DMS53 treated with DMSO at 0.1 percent for 48 hours (cell line): ENCODE measurements at regions not wholly inside any gene's neighbourhood (a gene's known extent, or its start where the extent isn't known, plus 50 kb on each side); places are given as distances from the start of the nearest gene placed in this dataset.

Experiments
- DNase-seq: peaks from one replicate; lab custom pipeline; 2025; ENCODE audit not compliant: unreplicated experiment; lab: John Stamatoyannopoulos, UW

- peak; percentile 31 for DNase-seq
Observed at GRCh38 chr1:58861506-58861905, 77.7 kb upstream of the JUN start.

- DNase-seq = no peak
Observed at GRCh38 chr1:58862728-58863385, 79.0 kb upstream of the JUN start.

GRCh38 chr1:58864654-58865053, 80.8 kb upstream of the JUN start:
- DNase-seq = no peak

- DNase-seq = no peak
Observed at GRCh38 chr1:58866578-58866977, 82.7 kb upstream of the JUN start.

GRCh38 chr1:58869638-58870297, 85.9 kb upstream of the JUN start:
- DNase-seq = no peak

- peak; percentile 98 for DNase-seq
Observed at GRCh38 chr1:58870298-58870676, 86.4 kb upstream of the JUN start.

GRCh38 chr1:58874342-58874741, 90.5 kb upstream of the JUN start:
- no peak for DNase-seq

GRCh38 chr1:58874757-58875755, 91.2 kb upstream of the JUN start:
- peak; percentile 21 for DNase-seq

- DNase-seq = no peak
Observed at GRCh38 chr1:58879464-58879863, 95.6 kb upstream of the JUN start.

GRCh38 chr1:58880592-58880991, 96.7 kb upstream of the JUN start:
- DNase-seq = no peak

- peak; percentile 20 for DNase-seq
Observed at GRCh38 chr1:58881471-58881994, 97.7 kb upstream of the JUN start.

GRCh38 chr1:58882322-58882948, 98.6 kb upstream of the JUN start:
- DNase-seq = no peak

- DNase-seq = peak; percentile 92
Observed at GRCh38 chr1:58883037-58883887, 99.4 kb upstream of the JUN start.

- peak; percentile 65 for DNase-seq
Observed at GRCh38 chr1:58883888-58884482, 100.1 kb upstream of the JUN start.

GRCh38 chr1:58884706-58885661, 101.1 kb upstream of the JUN start:
- peak; percentile 100 for DNase-seq

GRCh38 chr1:58885998-58886397, 102.2 kb upstream of the JUN start:
- DNase-seq = no peak

- DNase-seq = no peak
Observed at GRCh38 chr1:58886611-58887010, 102.8 kb upstream of the JUN start.

GRCh38 chr1:58887059-58887458, 103.2 kb upstream of the JUN start:
- DNase-seq = no peak

- DNase-seq = no peak
Observed at GRCh38 chr1:58888833-58889232, 105.0 kb upstream of the JUN start.
